ENCODE measurements at regions not wholly inside any gene's neighbourhood (a gene's known extent, or its start where the extent isn't known, plus 50 kb on each side); places are given as distances from the start of the nearest gene placed in this dataset.

GRCh38 chr12:125454291-125454690 is 389.1 kb downstream of the AACS start:
- H3K27me3 ChIP-seq (ENCODE audit: insufficient read depth, low read depth, severe bottlenecking): peaks cover 44% of the 10 kb centered on the region
- peaks cover 4% of the 10 kb centered on the region for H3K9me3 ChIP-seq (ENCODE audit: severe bottlenecking)
- TF ChIP-seq, protein P1, sequence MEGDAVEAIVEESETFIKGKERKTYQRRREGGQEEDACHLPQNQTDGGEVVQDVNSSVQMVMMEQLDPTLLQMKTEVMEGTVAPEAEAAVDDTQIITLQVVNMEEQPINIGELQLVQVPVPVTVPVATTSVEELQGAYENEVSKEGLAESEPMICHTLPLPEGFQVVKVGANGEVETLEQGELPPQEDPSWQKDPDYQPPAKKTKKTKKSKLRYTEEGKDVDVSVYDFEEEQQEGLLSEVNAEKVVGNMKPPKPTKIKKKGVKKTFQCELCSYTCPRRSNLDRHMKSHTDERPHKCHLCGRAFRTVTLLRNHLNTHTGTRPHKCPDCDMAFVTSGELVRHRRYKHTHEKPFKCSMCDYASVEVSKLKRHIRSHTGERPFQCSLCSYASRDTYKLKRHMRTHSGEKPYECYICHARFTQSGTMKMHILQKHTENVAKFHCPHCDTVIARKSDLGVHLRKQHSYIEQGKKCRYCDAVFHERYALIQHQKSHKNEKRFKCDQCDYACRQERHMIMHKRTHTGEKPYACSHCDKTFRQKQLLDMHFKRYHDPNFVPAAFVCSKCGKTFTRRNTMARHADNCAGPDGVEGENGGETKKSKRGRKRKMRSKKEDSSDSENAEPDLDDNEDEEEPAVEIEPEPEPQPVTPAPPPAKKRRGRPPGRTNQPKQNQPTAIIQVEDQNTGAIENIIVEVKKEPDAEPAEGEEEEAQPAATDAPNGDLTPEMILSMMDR (IDR thresholded peaks at IDR 0.05; ENCODE audit: low read depth, low read length): no peak
- no peak overlapping the region for H3K27ac ChIP-seq
- no peak overlapping the region for H3K4me3 ChIP-seq (ENCODE audit: low read depth, low read length)
- no peaks in the 10 kb centered on the region for H3K36me3 ChIP-seq
- no peak for DNase-seq

DNA sequence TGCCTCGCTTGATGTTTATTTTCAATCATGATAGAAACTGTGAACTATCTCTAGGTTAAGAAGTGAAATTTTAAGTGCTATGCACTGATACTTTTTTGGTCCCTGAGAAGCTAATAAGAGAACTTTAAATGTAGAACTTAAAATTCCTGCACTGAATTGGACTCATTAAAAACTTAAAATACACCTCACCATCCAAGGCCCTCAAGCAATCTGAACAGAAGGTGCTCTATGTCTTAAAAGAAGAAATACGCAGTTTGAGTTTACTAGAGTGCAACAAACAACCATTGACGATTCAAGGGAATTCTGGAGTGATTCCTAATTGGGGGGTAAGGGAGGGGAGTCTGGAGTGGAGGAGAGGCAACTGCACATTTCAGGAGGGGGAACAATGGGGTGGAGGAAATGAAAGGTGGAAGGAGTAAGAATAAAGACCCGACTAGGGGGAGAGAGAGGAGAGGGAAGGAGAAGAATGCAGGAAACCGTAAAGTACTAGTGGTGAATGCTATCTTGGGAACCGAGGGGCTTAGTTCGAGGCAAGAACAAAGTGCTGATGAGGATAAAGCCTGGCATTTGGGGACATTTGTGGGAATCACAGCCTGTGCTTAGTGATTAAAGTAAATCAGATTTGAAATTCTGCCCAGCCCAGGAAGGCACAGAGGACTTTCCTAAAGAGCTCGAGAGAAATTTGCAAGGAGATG is 389.7 kb downstream of the AACS start:
- H3K4me3 ChIP-seq (ENCODE audit: low read depth, low read length): no peak overlapping the region
- H3K27ac ChIP-seq: no peak overlapping the region
- TF ChIP-seq, protein P1 (IDR thresholded peaks at IDR 0.05; ENCODE audit: low read depth, low read length): no peak
- no peaks in the 10 kb centered on the region for H3K36me3 ChIP-seq
- peaks cover 4% of the 10 kb centered on the region for H3K9me3 ChIP-seq (ENCODE audit: severe bottlenecking)
- DNase-seq: no peak
- H3K27me3 ChIP-seq (ENCODE audit: insufficient read depth, low read depth, severe bottlenecking): peaks cover 45% of the 10 kb centered on the region

DNA sequence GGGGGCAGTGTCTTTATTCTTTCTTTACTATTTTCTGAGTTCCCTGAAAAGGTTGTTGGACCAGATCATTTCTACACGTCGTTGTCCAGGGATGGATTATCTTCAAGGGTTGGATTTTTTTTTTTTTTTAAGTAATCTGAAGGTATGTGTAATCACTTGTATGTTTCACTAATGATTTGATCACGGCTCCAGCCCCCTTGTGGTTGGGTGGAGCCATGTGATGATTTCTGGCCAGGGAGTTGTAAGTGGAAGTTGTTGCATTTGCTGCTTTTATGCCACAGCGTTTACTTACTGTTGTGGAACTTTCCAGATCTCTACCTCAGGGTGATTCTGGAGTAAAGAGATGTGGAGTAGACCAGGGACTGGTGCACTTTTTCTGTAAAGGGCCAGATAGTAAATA is 390.3 kb downstream of the AACS start:
- H3K36me3 ChIP-seq: no peaks in the 10 kb centered on the region
- TF ChIP-seq, protein P1 (IDR thresholded peaks at IDR 0.05; ENCODE audit: low read depth, low read length): 0 out of 2 replicates have a peak, but pooled peaks have one; percentile 7
- H3K27ac ChIP-seq: no peak overlapping the region
- peaks cover 4% of the 10 kb centered on the region for H3K9me3 ChIP-seq (ENCODE audit: severe bottlenecking)
- H3K27me3 ChIP-seq (ENCODE audit: insufficient read depth, low read depth, severe bottlenecking): peaks cover 45% of the 10 kb centered on the region
- no peak for DNase-seq
- no peak overlapping the region for H3K4me3 ChIP-seq (ENCODE audit: low read depth, low read length)

GRCh38 chr12:125458552-125459268 is 393.5 kb downstream of the AACS start:
- Histone ChIP-seq H3K9me3 (ENCODE audit: severe bottlenecking) (no peaks in the 10 kb centered on the region), H3K36me3 (no peaks in the 10 kb centered on the region), H3K27ac (no peak overlapping the region), H3K27me3 (ENCODE audit: insufficient read depth, low read depth, severe bottlenecking) (peaks cover 47% of the 10 kb centered on the region), H3K4me3 (ENCODE audit: low read depth, low read length) (no peak overlapping the region)
- TF ChIP-seq, protein P1 (IDR thresholded peaks at IDR 0.05; ENCODE audit: low read depth, low read length): no peak
- DNase-seq: no peak

GRCh38 chr12:125461831-125462230 is 396.6 kb downstream of the AACS start:
- no peaks in the 10 kb centered on the region for H3K36me3 ChIP-seq
- H3K4me3 ChIP-seq (ENCODE audit: low read depth, low read length): no peak overlapping the region
- H3K27me3 ChIP-seq (ENCODE audit: insufficient read depth, low read depth, severe bottlenecking): peaks cover 27% of the 10 kb centered on the region
- no peak overlapping the region for H3K27ac ChIP-seq
- no peak for DNase-seq
- no peaks in the 10 kb centered on the region for H3K9me3 ChIP-seq (ENCODE audit: severe bottlenecking)
- TF ChIP-seq, protein P1 (IDR thresholded peaks at IDR 0.05; ENCODE audit: low read depth, low read length): no peak
